ENCODE measurements at regions not wholly inside any gene's neighbourhood (a gene's known extent, or its start where the extent isn't known, plus 50 kb on each side); places are given as distances from the start of the nearest gene placed in this dataset.

DNA sequence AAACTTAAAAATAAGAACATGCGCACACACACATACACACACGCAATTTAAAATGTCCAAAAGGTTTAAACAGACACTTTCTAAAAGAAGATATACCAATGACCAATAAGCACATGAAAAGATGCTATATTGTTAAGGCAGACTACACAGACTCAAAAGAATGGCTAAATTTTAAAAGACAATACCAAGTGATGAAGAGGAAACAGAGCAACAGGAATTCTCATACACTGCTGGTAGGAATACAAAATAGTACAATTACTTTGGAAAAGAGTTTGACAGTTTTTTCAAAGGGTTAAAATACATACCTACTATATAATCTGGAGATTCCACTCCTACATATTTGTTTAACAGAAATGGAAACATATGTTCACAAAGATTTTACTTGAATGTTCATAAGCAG lies 239.6 kb upstream of the SAMSN1 start:
- no peak overlapping the region for H3K27ac ChIP-seq (ENCODE audit: insufficient read depth, low read length, poor library complexity, severe bottlenecking)
- no peaks in the 10 kb centered on the region for H3K4me1 ChIP-seq (ENCODE audit: control insufficient read depth, insufficient read depth, low read length, poor library complexity, severe bottlenecking)
- no peaks in the 10 kb centered on the region for H3K27me3 ChIP-seq (replicated peaks; ENCODE audit: control insufficient read depth, insufficient read depth, low read length, poor library complexity, severe bottlenecking)
- H3K36me3 ChIP-seq (ENCODE audit: control insufficient read depth, insufficient read depth, low read length), result no peaks in the 10 kb centered on the region
- no peak for DNase-seq
- H3K4me3 ChIP-seq (ENCODE audit: insufficient read depth, low read depth, low read length, poor library complexity, severe bottlenecking), result no peak overlapping the region
- no peaks in the 10 kb centered on the region for H3K9me3 ChIP-seq (ENCODE audit: control insufficient read depth, low read length)

DNA sequence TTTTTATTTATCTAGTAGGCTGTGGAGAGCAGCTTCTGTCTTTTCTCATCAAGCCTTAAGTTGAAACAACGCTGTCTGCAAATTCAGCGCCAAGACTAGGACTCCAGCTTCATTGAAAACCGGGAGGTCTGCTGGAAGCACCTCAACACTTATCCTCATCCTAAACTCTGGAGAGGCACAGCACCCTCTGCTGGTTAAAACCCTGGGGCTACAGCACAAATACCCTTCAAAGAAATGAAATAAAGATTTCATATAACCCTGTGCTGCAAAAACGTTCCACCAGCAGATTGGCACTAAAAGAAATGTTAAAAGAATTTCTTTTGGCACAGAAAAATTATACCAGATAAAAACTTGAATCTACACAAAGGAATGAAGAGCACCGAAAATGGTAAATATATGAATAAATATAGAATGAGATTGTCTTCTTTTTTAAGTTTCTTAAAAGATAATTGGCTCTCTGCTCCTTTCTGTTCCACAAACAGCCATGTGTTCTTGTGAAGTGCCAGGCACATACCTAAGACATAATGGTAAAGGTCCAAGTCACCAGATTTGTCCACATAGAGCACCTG lies 227.7 kb upstream of the SAMSN1 start:
- no peaks in the 10 kb centered on the region for H3K4me1 ChIP-seq (ENCODE audit: control insufficient read depth, insufficient read depth, low read length, poor library complexity, severe bottlenecking)
- no peaks in the 10 kb centered on the region for H3K36me3 ChIP-seq (ENCODE audit: control insufficient read depth, insufficient read depth, low read length)
- no peaks in the 10 kb centered on the region for H3K9me3 ChIP-seq (ENCODE audit: control insufficient read depth, low read length)
- DNase-seq, result peak; percentile 10 to 40 (median 17)
- H3K27ac ChIP-seq (ENCODE audit: insufficient read depth, low read length, poor library complexity, severe bottlenecking), result no peak overlapping the region
- no peak overlapping the region for H3K4me3 ChIP-seq (ENCODE audit: insufficient read depth, low read depth, low read length, poor library complexity, severe bottlenecking)
- H3K27me3 ChIP-seq (replicated peaks; ENCODE audit: control insufficient read depth, insufficient read depth, low read length, poor library complexity, severe bottlenecking), result no peaks in the 10 kb centered on the region

DNA sequence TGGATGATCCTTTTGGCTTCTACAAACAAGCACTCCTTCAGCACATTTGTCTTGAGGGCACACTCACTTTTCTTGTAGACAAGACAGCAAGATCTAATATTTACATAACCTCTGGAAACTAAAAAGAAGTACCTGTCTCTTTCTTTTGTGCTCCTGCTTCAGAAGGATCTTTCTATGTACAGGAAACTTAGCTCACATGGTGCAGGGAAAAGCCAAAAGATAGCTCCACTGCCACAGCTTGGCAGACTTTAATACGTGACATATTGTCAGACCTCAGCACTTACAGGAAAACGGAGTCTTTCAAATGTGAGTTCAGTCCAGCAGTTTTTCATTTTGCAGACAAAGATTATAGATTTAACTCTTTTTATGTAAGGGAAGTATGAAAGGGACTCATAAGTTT lies 225.5 kb upstream of the SAMSN1 start:
- DNase-seq, result no peak
- Histone ChIP-seq H3K36me3 (ENCODE audit: control insufficient read depth, insufficient read depth, low read length) (no peaks in the 10 kb centered on the region), H3K4me3 (ENCODE audit: insufficient read depth, low read depth, low read length, poor library complexity, severe bottlenecking) (no peak overlapping the region), H3K27me3 (replicated peaks; ENCODE audit: control insufficient read depth, insufficient read depth, low read length, poor library complexity, severe bottlenecking) (no peaks in the 10 kb centered on the region), H3K9me3 (ENCODE audit: control insufficient read depth, low read length) (no peaks in the 10 kb centered on the region), H3K27ac (ENCODE audit: insufficient read depth, low read length, poor library complexity, severe bottlenecking) (no peak overlapping the region), H3K4me1 (ENCODE audit: control insufficient read depth, insufficient read depth, low read length, poor library complexity, severe bottlenecking) (no peaks in the 10 kb centered on the region)

DNA sequence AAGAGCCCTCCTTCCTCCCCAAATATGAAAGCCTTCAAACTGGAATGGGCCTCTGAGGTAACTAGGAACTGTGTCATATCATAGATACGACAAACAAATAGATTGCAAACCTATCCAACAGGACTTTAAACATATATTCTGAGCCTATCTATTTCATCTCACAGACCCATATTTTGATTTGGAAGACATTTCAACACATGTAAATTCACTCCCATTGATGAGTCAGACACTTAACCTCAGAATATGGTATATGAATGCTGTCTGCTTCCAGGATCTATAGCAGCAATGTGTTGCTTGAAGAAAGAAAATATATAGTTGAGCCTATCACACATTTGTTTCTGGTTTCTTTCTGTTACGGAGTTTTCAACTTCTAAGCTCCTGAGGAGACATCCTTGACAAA lies 221.9 kb upstream of the SAMSN1 start:
- Histone ChIP-seq H3K27me3 (replicated peaks; ENCODE audit: control insufficient read depth, insufficient read depth, low read length, poor library complexity, severe bottlenecking) (no peaks in the 10 kb centered on the region), H3K4me3 (ENCODE audit: insufficient read depth, low read depth, low read length, poor library complexity, severe bottlenecking) (no peak overlapping the region), H3K27ac (ENCODE audit: insufficient read depth, low read length, poor library complexity, severe bottlenecking) (no peak overlapping the region), H3K4me1 (ENCODE audit: control insufficient read depth, insufficient read depth, low read length, poor library complexity, severe bottlenecking) (peaks cover 5% of the 10 kb centered on the region), H3K9me3 (ENCODE audit: control insufficient read depth, low read length) (no peaks in the 10 kb centered on the region), H3K36me3 (ENCODE audit: control insufficient read depth, insufficient read depth, low read length) (no peaks in the 10 kb centered on the region)
- DNase-seq, result no peak

DNA sequence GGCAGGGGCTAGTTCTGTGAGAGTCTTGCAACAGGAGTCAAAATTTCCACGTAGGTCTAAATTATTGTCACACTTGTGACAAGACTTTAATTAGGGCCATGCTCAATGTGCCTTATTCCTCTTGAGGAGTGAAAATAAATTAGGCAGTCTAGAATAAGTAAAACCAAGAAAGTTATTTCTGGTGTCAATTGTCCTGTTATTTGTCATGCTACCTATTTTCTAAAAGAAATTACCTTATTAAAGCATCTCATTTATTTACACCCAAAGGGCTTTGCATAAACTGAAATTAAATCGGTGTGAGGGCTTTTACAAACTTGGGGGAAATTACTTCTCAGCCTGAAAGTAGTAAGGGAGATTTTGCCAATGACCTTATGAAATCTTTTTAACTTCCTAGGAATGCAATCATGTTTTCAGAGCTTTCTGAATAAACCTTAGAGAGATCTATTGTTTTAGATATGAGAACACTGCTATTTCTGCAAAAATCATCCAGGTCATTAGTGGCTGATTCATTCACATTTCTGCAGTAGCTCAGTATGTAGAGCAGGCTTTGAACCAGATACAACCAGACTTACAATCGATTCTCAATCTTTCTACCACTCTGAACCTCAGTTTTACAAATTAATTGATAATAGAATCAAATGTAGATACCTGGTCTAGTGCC lies 221.2 kb upstream of the SAMSN1 start:
- Histone ChIP-seq H3K4me1 (ENCODE audit: control insufficient read depth, insufficient read depth, low read length, poor library complexity, severe bottlenecking) (peaks cover 11% of the 10 kb centered on the region), H3K27ac (ENCODE audit: insufficient read depth, low read length, poor library complexity, severe bottlenecking) (no peak overlapping the region)
- no peak for DNase-seq

DNA sequence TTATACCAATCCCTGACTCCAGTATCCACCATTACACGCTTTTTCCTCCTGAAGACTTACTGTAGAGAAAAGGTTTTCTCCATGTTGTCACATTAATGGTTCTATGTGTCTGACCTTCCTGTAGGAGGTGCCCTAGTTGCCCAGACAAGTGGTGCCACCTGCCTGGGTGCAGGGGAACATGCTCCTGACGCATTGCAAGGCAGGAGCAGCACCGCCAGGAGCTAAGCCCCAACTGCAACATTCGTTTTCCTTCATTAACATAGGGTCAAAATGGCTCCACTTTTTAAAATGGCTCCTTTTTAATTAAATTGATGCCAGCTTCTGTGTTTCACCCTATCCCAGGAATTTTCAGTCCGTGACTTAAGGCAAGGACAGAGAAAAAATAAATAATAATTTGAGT lies 220.1 kb upstream of the SAMSN1 start:
- DNase-seq, result no peak
- Histone ChIP-seq H3K36me3 (ENCODE audit: control insufficient read depth, insufficient read depth, low read length) (no peaks in the 10 kb centered on the region), H3K27ac (ENCODE audit: insufficient read depth, low read length, poor library complexity, severe bottlenecking) (no peak overlapping the region), H3K27me3 (replicated peaks; ENCODE audit: control insufficient read depth, insufficient read depth, low read length, poor library complexity, severe bottlenecking) (no peaks in the 10 kb centered on the region), H3K4me3 (ENCODE audit: insufficient read depth, low read depth, low read length, poor library complexity, severe bottlenecking) (no peak overlapping the region), H3K4me1 (ENCODE audit: control insufficient read depth, insufficient read depth, low read length, poor library complexity, severe bottlenecking) (peaks cover 11% of the 10 kb centered on the region), H3K9me3 (ENCODE audit: control insufficient read depth, low read length) (no peaks in the 10 kb centered on the region)

More for the DNA sequence above, 221.2 kb upstream of the SAMSN1 start:
- Histone ChIP-seq H3K4me3 (ENCODE audit: insufficient read depth, low read depth, low read length, poor library complexity, severe bottlenecking) (no peak overlapping the region), H3K36me3 (ENCODE audit: control insufficient read depth, insufficient read depth, low read length) (no peaks in the 10 kb centered on the region), H3K27me3 (replicated peaks; ENCODE audit: control insufficient read depth, insufficient read depth, low read length, poor library complexity, severe bottlenecking) (no peaks in the 10 kb centered on the region), H3K9me3 (ENCODE audit: control insufficient read depth, low read length) (no peaks in the 10 kb centered on the region)

DNA sequence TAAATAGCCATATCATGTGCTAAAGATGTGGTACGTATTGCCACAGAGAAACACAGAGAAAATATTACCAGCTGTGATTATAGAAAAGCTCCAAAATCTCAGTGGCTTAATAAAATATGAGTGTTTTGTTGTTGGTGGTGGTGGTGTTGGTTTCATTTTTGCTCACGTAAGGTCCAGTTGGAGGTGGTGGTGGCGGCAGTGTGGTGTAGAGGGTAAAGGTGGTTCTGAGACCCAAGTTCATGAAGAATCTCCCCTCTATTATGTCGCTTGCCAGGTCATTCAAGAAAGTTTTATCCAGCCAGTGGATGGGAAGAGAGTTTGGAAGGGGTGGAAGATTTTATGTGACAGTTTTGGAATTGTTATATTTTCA lies 217.6 kb upstream of the SAMSN1 start:
- H3K27ac ChIP-seq (ENCODE audit: insufficient read depth, low read length, poor library complexity, severe bottlenecking), result no peak overlapping the region
- no peaks in the 10 kb centered on the region for H3K9me3 ChIP-seq (ENCODE audit: control insufficient read depth, low read length)
- H3K4me3 ChIP-seq (ENCODE audit: insufficient read depth, low read depth, low read length, poor library complexity, severe bottlenecking), result no peak overlapping the region

DNA sequence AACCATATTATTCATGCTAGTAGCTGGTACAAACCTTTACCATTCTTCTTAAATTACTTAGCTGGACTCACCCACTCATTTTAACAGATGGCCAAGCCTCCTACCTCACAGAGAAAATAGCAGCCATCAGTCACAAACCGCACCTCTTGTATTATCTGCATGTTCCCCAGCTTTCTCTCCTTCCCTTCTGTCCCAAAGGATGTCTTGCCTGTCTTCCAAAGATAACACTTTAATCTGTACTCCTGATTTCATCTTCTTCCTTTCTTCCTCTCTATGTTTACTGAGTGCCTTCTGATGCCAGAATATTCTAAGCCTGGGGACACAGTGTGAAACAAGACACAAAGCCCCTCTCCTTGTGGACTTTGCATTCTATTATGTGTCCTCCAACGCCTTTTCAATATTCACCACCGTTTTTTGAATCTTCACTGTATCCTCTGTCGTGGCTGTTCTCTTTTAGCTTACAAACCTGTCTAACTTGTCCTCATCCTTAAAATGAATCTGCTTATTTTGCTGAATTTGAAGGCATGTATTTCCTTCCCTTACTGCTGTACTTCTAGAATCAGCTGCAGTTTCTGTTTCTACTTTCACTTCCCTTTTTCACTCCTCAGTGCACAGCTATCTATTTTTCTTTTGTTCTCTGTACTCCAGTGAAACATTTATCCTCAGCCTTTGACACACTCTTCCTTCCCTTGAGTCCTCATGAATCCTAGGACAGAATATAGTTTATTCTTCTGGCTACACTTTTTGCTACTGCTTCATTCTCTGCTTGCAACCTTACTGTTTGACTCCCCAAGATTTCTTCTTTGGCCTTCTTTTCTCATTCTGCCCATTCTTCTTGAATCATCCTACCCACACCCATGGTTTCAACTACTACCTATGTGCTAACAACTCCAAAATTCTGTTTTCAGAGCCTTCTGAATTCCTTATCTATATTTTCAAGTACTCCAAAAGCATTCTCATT lies 216.9 kb upstream of the SAMSN1 start:
- H3K36me3 ChIP-seq (ENCODE audit: control insufficient read depth, insufficient read depth, low read length), result no peaks in the 10 kb centered on the region
- H3K27ac ChIP-seq (ENCODE audit: insufficient read depth, low read length, poor library complexity, severe bottlenecking), result no peak overlapping the region
- no peaks in the 10 kb centered on the region for H3K27me3 ChIP-seq (replicated peaks; ENCODE audit: control insufficient read depth, insufficient read depth, low read length, poor library complexity, severe bottlenecking)
- H3K9me3 ChIP-seq (ENCODE audit: control insufficient read depth, low read length), result no peaks in the 10 kb centered on the region
- no peak for DNase-seq
- peaks cover 11% of the 10 kb centered on the region for H3K4me1 ChIP-seq (ENCODE audit: control insufficient read depth, insufficient read depth, low read length, poor library complexity, severe bottlenecking)
- H3K4me3 ChIP-seq (ENCODE audit: insufficient read depth, low read depth, low read length, poor library complexity, severe bottlenecking), result no peak overlapping the region

More for the DNA sequence above, 217.6 kb upstream of the SAMSN1 start:
- no peak for DNase-seq
- no peaks in the 10 kb centered on the region for H3K36me3 ChIP-seq (ENCODE audit: control insufficient read depth, insufficient read depth, low read length)
- H3K27me3 ChIP-seq (replicated peaks; ENCODE audit: control insufficient read depth, insufficient read depth, low read length, poor library complexity, severe bottlenecking), result no peaks in the 10 kb centered on the region
- H3K4me1 ChIP-seq (ENCODE audit: control insufficient read depth, insufficient read depth, low read length, poor library complexity, severe bottlenecking), result peaks cover 11% of the 10 kb centered on the region

DNA sequence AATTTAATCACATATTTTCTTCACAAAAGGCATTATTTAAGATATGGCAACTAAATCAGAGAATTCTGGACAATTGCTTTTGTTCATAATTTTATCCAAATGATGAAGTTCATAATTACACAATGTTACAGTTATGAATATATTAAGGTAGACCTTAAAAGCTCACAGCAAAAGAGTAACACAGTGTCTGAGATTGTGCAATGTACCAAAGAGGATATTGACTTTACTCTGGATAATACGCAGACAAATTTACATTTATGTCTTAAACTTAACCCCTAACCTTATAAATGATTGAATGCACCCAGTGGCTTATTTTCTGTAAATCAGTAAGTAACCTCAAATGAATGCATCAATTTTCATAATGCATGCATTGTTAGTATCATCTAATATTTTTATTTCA lies 216.2 kb upstream of the SAMSN1 start:
- H3K27ac ChIP-seq (ENCODE audit: insufficient read depth, low read length, poor library complexity, severe bottlenecking), result no peak overlapping the region
- H3K9me3 ChIP-seq (ENCODE audit: control insufficient read depth, low read length), result no peaks in the 10 kb centered on the region
- no peaks in the 10 kb centered on the region for H3K36me3 ChIP-seq (ENCODE audit: control insufficient read depth, insufficient read depth, low read length)
- DNase-seq, result no peak
- H3K4me1 ChIP-seq (ENCODE audit: control insufficient read depth, insufficient read depth, low read length, poor library complexity, severe bottlenecking), result peaks cover 11% of the 10 kb centered on the region
- H3K27me3 ChIP-seq (replicated peaks; ENCODE audit: control insufficient read depth, insufficient read depth, low read length, poor library complexity, severe bottlenecking), result no peaks in the 10 kb centered on the region
- no peak overlapping the region for H3K4me3 ChIP-seq (ENCODE audit: insufficient read depth, low read depth, low read length, poor library complexity, severe bottlenecking)

DNA sequence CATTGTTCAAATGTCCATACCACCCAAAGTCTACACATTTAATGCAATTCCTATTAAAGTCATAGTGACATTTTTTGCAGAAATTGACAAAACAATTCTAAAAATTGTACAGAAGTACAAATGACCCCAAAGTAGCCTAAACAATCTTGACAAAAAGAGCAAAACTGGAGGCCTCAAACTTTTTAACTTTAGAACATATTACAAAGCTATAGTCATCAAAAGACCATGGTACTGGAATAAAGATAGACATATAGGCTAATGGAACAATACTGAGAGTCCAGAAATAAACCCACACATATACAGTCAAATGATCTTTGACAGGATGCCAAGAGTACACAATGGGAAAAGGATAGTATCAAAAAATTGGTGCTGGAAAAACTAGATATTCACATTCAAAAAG lies 213.2 kb upstream of the SAMSN1 start:
- no peak overlapping the region for H3K27ac ChIP-seq (ENCODE audit: insufficient read depth, low read length, poor library complexity, severe bottlenecking)
- peaks cover 11% of the 10 kb centered on the region for H3K4me1 ChIP-seq (ENCODE audit: control insufficient read depth, insufficient read depth, low read length, poor library complexity, severe bottlenecking)
- no peaks in the 10 kb centered on the region for H3K9me3 ChIP-seq (ENCODE audit: control insufficient read depth, low read length)
- no peaks in the 10 kb centered on the region for H3K36me3 ChIP-seq (ENCODE audit: control insufficient read depth, insufficient read depth, low read length)
- DNase-seq, result no peak
- no peaks in the 10 kb centered on the region for H3K27me3 ChIP-seq (replicated peaks; ENCODE audit: control insufficient read depth, insufficient read depth, low read length, poor library complexity, severe bottlenecking)
- H3K4me3 ChIP-seq (ENCODE audit: insufficient read depth, low read depth, low read length, poor library complexity, severe bottlenecking), result no peak overlapping the region

All from effector memory CD4-positive, alpha-beta T cell (primary cell).